ENCODE measurements at regions not wholly inside any gene's neighbourhood (a gene's known extent, or its start where the extent isn't known, plus 50 kb on each side); places are given as distances from the start of the nearest gene placed in this dataset.
"Not testable (repeated sequence)": the region's sequence is repeated elsewhere in the genome, so short reads cannot be mapped to it uniquely, and the experiment has no call there.

- no peak overlapping the region for H3K27ac ChIP-seq
- no peaks in the 10 kb centered on the region for H3K36me3 ChIP-seq
- no peak for TF ChIP-seq CTCF (IDR thresholded peaks at IDR 0.05)
- TF ChIP-seq POLR2AphosphoS5 (IDR thresholded peaks at IDR 0.05) = no peak
- no peak for TF ChIP-seq POLR2A (IDR thresholded peaks at IDR 0.05)
- intact Hi-C loops (cut with DNase I) = no loop called here
- no peaks in the 10 kb centered on the region for H3K4me1 ChIP-seq (replicated peaks)
- 90% methylated on average over 3 of the region's 3 CpGs for WGBS
- H3K9me3 ChIP-seq = no peaks in the 10 kb centered on the region
- no peak for DNase-seq (ENCODE audit: low spot score)
- no peak overlapping the region for H3K4me3 ChIP-seq
- H3K27me3 ChIP-seq (replicated peaks; ENCODE audit: insufficient read depth) = peaks cover 3% of the 10 kb centered on the region
These were observed 184.1 kb downstream of the PSMG1 start for GRCh38 chr21:38999161-38999560.

- H3K27me3 ChIP-seq (replicated peaks; ENCODE audit: insufficient read depth); H3K9me3 ChIP-seq; H3K4me1 ChIP-seq (replicated peaks); H3K27ac ChIP-seq; DNase-seq (ENCODE audit: low spot score); H3K36me3 ChIP-seq; H3K4me3 ChIP-seq; intact Hi-C loops (cut with DNase I): not testable (repeated sequence)
- WGBS = 89% methylated on average over 7 of the region's 7 CpGs
These were observed 185.0 kb downstream of the PSMG1 start for GRCh38 chr21:38998281-38998680.

- H3K4me1 ChIP-seq (replicated peaks); H3K9me3 ChIP-seq; DNase-seq (ENCODE audit: low spot score); H3K27ac ChIP-seq; H3K36me3 ChIP-seq; intact Hi-C loops (cut with DNase I); H3K27me3 ChIP-seq (replicated peaks; ENCODE audit: insufficient read depth); H3K4me3 ChIP-seq: not testable (repeated sequence)
- 88% methylated on average over 3 of the region's 3 CpGs for WGBS
These were observed 185.4 kb downstream of the PSMG1 start for GRCh38 chr21:38997843-38998175.

GRCh38 chr21:38997051-38997842 is 186.0 kb downstream of the PSMG1 start:
- no peak for TF ChIP-seq CTCF (IDR thresholded peaks at IDR 0.05)
- TF ChIP-seq POLR2A (IDR thresholded peaks at IDR 0.05) = no peak
- TF ChIP-seq POLR2AphosphoS5 (IDR thresholded peaks at IDR 0.05) = no peak
- no peak for DNase-seq (ENCODE audit: low spot score)
- no peak overlapping the region for H3K27ac ChIP-seq
- no peaks in the 10 kb centered on the region for H3K36me3 ChIP-seq
- H3K27me3 ChIP-seq (replicated peaks; ENCODE audit: insufficient read depth) = peaks cover 3% of the 10 kb centered on the region
- H3K4me3 ChIP-seq = no peak overlapping the region
- 86% methylated on average over 10 of the region's 10 CpGs for WGBS
- H3K9me3 ChIP-seq = no peaks in the 10 kb centered on the region
- intact Hi-C loops (cut with DNase I) = no loop called here
- no peaks in the 10 kb centered on the region for H3K4me1 ChIP-seq (replicated peaks)

- no peak for DNase-seq (ENCODE audit: low spot score)
- no peak overlapping the region for H3K4me3 ChIP-seq
- TF ChIP-seq POLR2AphosphoS5 (IDR thresholded peaks at IDR 0.05) (no peak), POLR2A (IDR thresholded peaks at IDR 0.05) (no peak), CTCF (IDR thresholded peaks at IDR 0.05) (no peak)
- intact Hi-C loops (cut with DNase I) = no loop called here
- H3K4me1 ChIP-seq (replicated peaks) = no peaks in the 10 kb centered on the region
- H3K9me3 ChIP-seq = no peaks in the 10 kb centered on the region
- H3K36me3 ChIP-seq = no peaks in the 10 kb centered on the region
- WGBS = 98% methylated on average over 2 of the region's 2 CpGs
- H3K27ac ChIP-seq = no peak overlapping the region
- peaks cover 6% of the 10 kb centered on the region for H3K27me3 ChIP-seq (replicated peaks; ENCODE audit: insufficient read depth)
These were observed 186.9 kb downstream of the PSMG1 start for GRCh38 chr21:38996355-38996754.

- H3K27ac ChIP-seq = no peak overlapping the region
- 84% methylated on average over 5 of the region's 5 CpGs for WGBS
- no peak for DNase-seq (ENCODE audit: low spot score)
- intact Hi-C loops (cut with DNase I) = no loop called here
- no peak overlapping the region for H3K4me3 ChIP-seq
- peaks cover 6% of the 10 kb centered on the region for H3K27me3 ChIP-seq (replicated peaks; ENCODE audit: insufficient read depth)
- no peaks in the 10 kb centered on the region for H3K36me3 ChIP-seq
- no peaks in the 10 kb centered on the region for H3K9me3 ChIP-seq
- no peak for TF ChIP-seq POLR2A (IDR thresholded peaks at IDR 0.05)
- TF ChIP-seq POLR2AphosphoS5 (IDR thresholded peaks at IDR 0.05) = no peak
- no peak for TF ChIP-seq CTCF (IDR thresholded peaks at IDR 0.05)
- H3K4me1 ChIP-seq (replicated peaks) = no peaks in the 10 kb centered on the region
These were observed 187.5 kb downstream of the PSMG1 start for GRCh38 chr21:38995731-38996130.

Measured in prostate gland (tissue), 2 donors.